ENCODE measurements at regions not wholly inside any gene's neighbourhood (a gene's known extent, or its start where the extent isn't known, plus 50 kb on each side); places are given as distances from the start of the nearest gene placed in this dataset.

GRCh38 chr7:119545118-119545517 lies 727.9 kb upstream of the KCND2 start:
- Mint-ChIP-seq H3K4me1 (ENCODE audit: unreplicated experiment) (no peaks in the 10 kb centered on the region), H3K27ac (ENCODE audit: unreplicated experiment) (no peak overlapping the region), H3K27me3 (ENCODE audit: unreplicated experiment) (no peaks in the 10 kb centered on the region), H3K9me3 (ENCODE audit: unreplicated experiment) (no peaks in the 10 kb centered on the region), H3K36me3 (ENCODE audit: unreplicated experiment) (no peaks in the 10 kb centered on the region), H3K4me3 (ENCODE audit: unreplicated experiment) (no peak overlapping the region)
- no peak for DNase-seq (ENCODE audit: extremely low spot score, unreplicated experiment)
- no peak for TF ChIP-seq CTCF (IDR thresholded peaks at IDR 0.05)

GRCh38 chr7:119555788-119556187 lies 717.2 kb upstream of the KCND2 start:
- no peak for DNase-seq (ENCODE audit: extremely low spot score, unreplicated experiment)
- H3K9me3 Mint-ChIP-seq (ENCODE audit: unreplicated experiment), result no peaks in the 10 kb centered on the region
- TF ChIP-seq CTCF (IDR thresholded peaks at IDR 0.05), result no peak
- no peak overlapping the region for H3K4me3 Mint-ChIP-seq (ENCODE audit: unreplicated experiment)
- H3K4me1 Mint-ChIP-seq (ENCODE audit: unreplicated experiment), result peaks cover 2% of the 10 kb centered on the region
- no peaks in the 10 kb centered on the region for H3K27me3 Mint-ChIP-seq (ENCODE audit: unreplicated experiment)
- H3K36me3 Mint-ChIP-seq (ENCODE audit: unreplicated experiment), result no peaks in the 10 kb centered on the region
- no peak overlapping the region for H3K27ac Mint-ChIP-seq (ENCODE audit: unreplicated experiment)

GRCh38 chr7:119556436-119556835 lies 716.5 kb upstream of the KCND2 start:
- Mint-ChIP-seq H3K27ac (ENCODE audit: unreplicated experiment) (no peak overlapping the region), H3K9me3 (ENCODE audit: unreplicated experiment) (no peaks in the 10 kb centered on the region), H3K4me1 (ENCODE audit: unreplicated experiment) (peaks cover 2% of the 10 kb centered on the region), H3K36me3 (ENCODE audit: unreplicated experiment) (no peaks in the 10 kb centered on the region), H3K27me3 (ENCODE audit: unreplicated experiment) (no peaks in the 10 kb centered on the region), H3K4me3 (ENCODE audit: unreplicated experiment) (no peak overlapping the region)
- no peak for DNase-seq (ENCODE audit: extremely low spot score, unreplicated experiment)
- no peak for TF ChIP-seq CTCF (IDR thresholded peaks at IDR 0.05)

- Mint-ChIP-seq H3K27me3 (ENCODE audit: unreplicated experiment) (peaks cover 2% of the 10 kb centered on the region), H3K36me3 (ENCODE audit: unreplicated experiment) (no peaks in the 10 kb centered on the region), H3K9me3 (ENCODE audit: unreplicated experiment) (no peaks in the 10 kb centered on the region), H3K27ac (ENCODE audit: unreplicated experiment) (no peak overlapping the region), H3K4me1 (ENCODE audit: unreplicated experiment) (no peaks in the 10 kb centered on the region), H3K4me3 (ENCODE audit: unreplicated experiment) (no peak overlapping the region)
- no peak for DNase-seq (ENCODE audit: extremely low spot score, unreplicated experiment)
- no peak for TF ChIP-seq CTCF (IDR thresholded peaks at IDR 0.05)
These were observed 711.2 kb upstream of the KCND2 start for GRCh38 chr7:119561751-119562150.

GRCh38 chr7:119562839-119563238 lies 710.1 kb upstream of the KCND2 start:
- H3K27me3 Mint-ChIP-seq (ENCODE audit: unreplicated experiment), result peaks cover 2% of the 10 kb centered on the region
- no peak for TF ChIP-seq CTCF (IDR thresholded peaks at IDR 0.05)
- no peaks in the 10 kb centered on the region for H3K9me3 Mint-ChIP-seq (ENCODE audit: unreplicated experiment)
- no peak for DNase-seq (ENCODE audit: extremely low spot score, unreplicated experiment)
- no peaks in the 10 kb centered on the region for H3K4me1 Mint-ChIP-seq (ENCODE audit: unreplicated experiment)
- H3K36me3 Mint-ChIP-seq (ENCODE audit: unreplicated experiment), result no peaks in the 10 kb centered on the region
- no peak overlapping the region for H3K27ac Mint-ChIP-seq (ENCODE audit: unreplicated experiment)
- no peak overlapping the region for H3K4me3 Mint-ChIP-seq (ENCODE audit: unreplicated experiment)
